Activated naive CD8-positive, alpha-beta T cell treated with anti-CD3 and anti-CD28 coated beads for 36 hours (primary cell): ENCODE measurements at regions not wholly inside any gene's neighbourhood (a gene's known extent, or its start where the extent isn't known, plus 50 kb on each side); places are given as distances from the start of the nearest gene placed in this dataset.

Experiments
- DNase-seq: peaks from one replicate; pipeline ENCODE4 v3.0.0; 2021
- H3K27ac Mint-ChIP-seq: one replicate; pipeline ENCODE4 v1.8.0; 2022; ENCODE audit warnings: mild to moderate bottlenecking, moderate library complexity, mixed read lengths
- H3K27me3 Mint-ChIP-seq: one replicate; pipeline ENCODE4 v1.8.0; 2022; ENCODE audit warnings: mild to moderate bottlenecking, mixed read lengths
- H3K36me3 Mint-ChIP-seq: one replicate; pipeline ENCODE4 v1.8.0; 2021; ENCODE audit warnings: mild to moderate bottlenecking, mixed read lengths
- H3K4me1 Mint-ChIP-seq: one replicate; pipeline ENCODE4 v1.8.0; 2021; ENCODE audit warnings: mixed read lengths
- H3K4me3 Mint-ChIP-seq: one replicate; pipeline ENCODE4 v1.8.0; 2022; ENCODE audit warnings: mild to moderate bottlenecking, moderate library complexity, mixed read lengths
- H3K9me3 Mint-ChIP-seq: one replicate; pipeline ENCODE4 v1.8.0; 2022; ENCODE audit warnings: mixed read lengths

DNA sequence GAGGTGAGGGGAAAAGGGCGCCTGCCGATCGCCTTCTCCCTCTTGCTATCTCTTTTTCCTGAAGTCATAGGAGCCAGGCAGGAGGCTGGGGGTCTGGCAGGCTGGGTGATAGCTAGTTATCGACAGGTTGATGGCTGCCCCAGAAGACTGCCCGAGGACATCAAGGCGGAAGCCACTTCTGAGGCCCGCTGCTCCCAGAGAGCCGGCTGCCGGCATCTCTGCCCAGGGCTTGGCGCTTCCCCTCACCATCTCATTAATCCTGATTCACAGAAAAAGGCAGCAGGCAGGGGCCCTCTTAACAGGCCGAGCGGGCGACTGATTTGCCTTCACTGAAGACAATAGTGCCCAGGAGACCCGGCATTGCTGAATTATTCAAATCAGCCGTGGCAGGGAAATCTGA is 124.2 kb downstream of the MIAT start:
- Mint-ChIP-seq H3K27me3 (no peaks in the 10 kb centered on the region), H3K9me3 (no peaks in the 10 kb centered on the region), H3K4me3 (no peak overlapping the region), H3K36me3 (peaks cover 28% of the 10 kb centered on the region), H3K27ac (no peak overlapping the region), H3K4me1 (peaks cover 18% of the 10 kb centered on the region)
- DNase-seq: no peak

GRCh38 chr22:26783885-26784284 is 126.5 kb downstream of the MIAT start:
- Mint-ChIP-seq H3K4me1 (peaks cover 21% of the 10 kb centered on the region), H3K9me3 (no peaks in the 10 kb centered on the region), H3K27ac (no peak overlapping the region), H3K36me3 (peaks cover 25% of the 10 kb centered on the region), H3K27me3 (no peaks in the 10 kb centered on the region), H3K4me3 (no peak overlapping the region)
- no peak for DNase-seq

- Mint-ChIP-seq H3K9me3 (no peaks in the 10 kb centered on the region), H3K4me1 (peaks cover 21% of the 10 kb centered on the region), H3K36me3 (peaks cover 19% of the 10 kb centered on the region), H3K27ac (no peak overlapping the region), H3K4me3 (no peak overlapping the region), H3K27me3 (no peaks in the 10 kb centered on the region)
- no peak for DNase-seq
These were observed 127.4 kb downstream of the MIAT start for GRCh38 chr22:26784772-26785171.

- no peak for DNase-seq
- Mint-ChIP-seq H3K9me3 (no peaks in the 10 kb centered on the region), H3K4me3 (no peak overlapping the region), H3K36me3 (peaks cover 20% of the 10 kb centered on the region), H3K27ac (peak overlapping the region; percentile 77), H3K27me3 (no peaks in the 10 kb centered on the region), H3K4me1 (peaks cover 21% of the 10 kb centered on the region)
These were observed 128.5 kb downstream of the MIAT start for GRCh38 chr22:26785932-26786331.

DNA sequence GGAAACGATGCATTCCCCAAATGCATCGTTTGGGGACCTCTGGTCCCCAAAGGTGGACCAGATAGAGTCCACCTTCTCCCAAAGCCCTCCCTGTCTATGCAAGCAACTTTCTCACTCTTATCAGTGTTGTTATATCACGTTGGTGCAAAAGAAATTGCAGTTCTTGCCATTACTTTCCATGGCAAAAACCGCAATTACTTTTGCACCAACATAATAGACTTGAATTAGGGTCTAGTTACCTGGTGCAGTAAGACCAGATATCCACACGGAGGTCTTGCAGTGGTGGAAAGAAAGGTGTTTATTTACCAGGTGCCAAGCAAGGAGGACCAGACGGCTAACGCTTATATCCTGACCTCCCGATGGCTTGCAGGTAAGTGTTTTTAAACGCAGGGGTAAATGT is 129.0 kb downstream of the MIAT start:
- Mint-ChIP-seq H3K27me3 (no peaks in the 10 kb centered on the region), H3K36me3 (peaks cover 21% of the 10 kb centered on the region), H3K4me3 (no peak overlapping the region), H3K9me3 (no peaks in the 10 kb centered on the region), H3K4me1 (peaks cover 21% of the 10 kb centered on the region), H3K27ac (no peak overlapping the region)
- no peak for DNase-seq

GRCh38 chr22:26789951-26790350 is 132.6 kb downstream of the MIAT start:
- Mint-ChIP-seq H3K9me3 (no peaks in the 10 kb centered on the region), H3K27ac (no peak overlapping the region), H3K36me3 (peaks cover 27% of the 10 kb centered on the region), H3K27me3 (no peaks in the 10 kb centered on the region), H3K4me1 (peaks cover 20% of the 10 kb centered on the region), H3K4me3 (no peak overlapping the region)
- DNase-seq: no peak

GRCh38 chr22:26792522-26792921 is 135.1 kb downstream of the MIAT start:
- H3K27ac Mint-ChIP-seq: no peak overlapping the region
- H3K9me3 Mint-ChIP-seq: no peaks in the 10 kb centered on the region
- DNase-seq: no peak
- H3K27me3 Mint-ChIP-seq: no peaks in the 10 kb centered on the region
- H3K4me1 Mint-ChIP-seq: no peaks in the 10 kb centered on the region
- peaks cover 25% of the 10 kb centered on the region for H3K36me3 Mint-ChIP-seq
- no peak overlapping the region for H3K4me3 Mint-ChIP-seq

- DNase-seq: no peak
- Mint-ChIP-seq H3K27ac (no peak overlapping the region), H3K4me3 (no peak overlapping the region), H3K9me3 (no peaks in the 10 kb centered on the region), H3K27me3 (no peaks in the 10 kb centered on the region), H3K36me3 (peaks cover 12% of the 10 kb centered on the region), H3K4me1 (no peaks in the 10 kb centered on the region)
These were observed 139.4 kb downstream of the MIAT start for GRCh38 chr22:26796785-26797184.

DNA sequence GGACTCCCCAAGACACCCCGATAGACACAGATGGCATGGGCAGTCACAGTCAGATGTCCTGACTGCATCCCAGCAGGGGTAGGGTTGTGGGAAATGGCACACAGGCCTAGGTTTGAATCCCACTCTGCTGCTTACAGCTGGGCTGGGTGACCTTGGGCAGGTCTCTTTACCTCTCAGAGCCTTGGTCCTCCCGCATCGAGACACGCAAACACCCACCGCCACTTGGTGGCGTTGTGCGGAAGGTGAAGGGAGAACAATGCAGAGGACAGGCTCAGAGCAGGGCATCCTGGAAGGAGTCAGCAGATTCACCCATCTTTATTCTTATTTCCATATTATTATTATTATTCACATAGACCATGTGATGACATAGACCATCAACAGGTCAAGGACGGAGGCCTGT is 140.5 kb downstream of the MIAT start:
- Mint-ChIP-seq H3K4me3 (no peak overlapping the region), H3K27me3 (no peaks in the 10 kb centered on the region), H3K36me3 (peaks cover 10% of the 10 kb centered on the region)

GRCh38 chr22:26798462-26799065 is 141.2 kb downstream of the MIAT start:
- DNase-seq: no peak
- Mint-ChIP-seq H3K4me1 (no peaks in the 10 kb centered on the region), H3K4me3 (no peak overlapping the region), H3K9me3 (no peaks in the 10 kb centered on the region), H3K36me3 (peaks cover 3% of the 10 kb centered on the region), H3K27me3 (no peaks in the 10 kb centered on the region), H3K27ac (no peak overlapping the region)

More for the DNA sequence above, 140.5 kb downstream of the MIAT start:
- no peak overlapping the region for H3K27ac Mint-ChIP-seq
- no peaks in the 10 kb centered on the region for H3K9me3 Mint-ChIP-seq
- DNase-seq: no peak
- H3K4me1 Mint-ChIP-seq: no peaks in the 10 kb centered on the region

- no peaks in the 10 kb centered on the region for H3K9me3 Mint-ChIP-seq
- H3K36me3 Mint-ChIP-seq: no peaks in the 10 kb centered on the region
- H3K4me3 Mint-ChIP-seq: no peak overlapping the region
- no peaks in the 10 kb centered on the region for H3K27me3 Mint-ChIP-seq
- DNase-seq: no peak
- no peaks in the 10 kb centered on the region for H3K4me1 Mint-ChIP-seq
- no peak overlapping the region for H3K27ac Mint-ChIP-seq
These were observed 143.5 kb downstream of the MIAT start for GRCh38 chr22:26800858-26801257.

GRCh38 chr22:26801449-26801848 is 144.1 kb downstream of the MIAT start:
- H3K27ac Mint-ChIP-seq: no peak overlapping the region
- DNase-seq: no peak
- no peaks in the 10 kb centered on the region for H3K27me3 Mint-ChIP-seq

GRCh38 chr22:26804315-26804714 is 146.9 kb downstream of the MIAT start:
- Mint-ChIP-seq H3K9me3 (no peaks in the 10 kb centered on the region), H3K27ac (no peak overlapping the region), H3K4me3 (no peak overlapping the region)

More at GRCh38 chr22:26801449-26801848, 144.1 kb downstream of the MIAT start:
- H3K36me3 Mint-ChIP-seq: no peaks in the 10 kb centered on the region
- H3K4me3 Mint-ChIP-seq: no peak overlapping the region
- no peaks in the 10 kb centered on the region for H3K4me1 Mint-ChIP-seq
- H3K9me3 Mint-ChIP-seq: no peaks in the 10 kb centered on the region

DNA sequence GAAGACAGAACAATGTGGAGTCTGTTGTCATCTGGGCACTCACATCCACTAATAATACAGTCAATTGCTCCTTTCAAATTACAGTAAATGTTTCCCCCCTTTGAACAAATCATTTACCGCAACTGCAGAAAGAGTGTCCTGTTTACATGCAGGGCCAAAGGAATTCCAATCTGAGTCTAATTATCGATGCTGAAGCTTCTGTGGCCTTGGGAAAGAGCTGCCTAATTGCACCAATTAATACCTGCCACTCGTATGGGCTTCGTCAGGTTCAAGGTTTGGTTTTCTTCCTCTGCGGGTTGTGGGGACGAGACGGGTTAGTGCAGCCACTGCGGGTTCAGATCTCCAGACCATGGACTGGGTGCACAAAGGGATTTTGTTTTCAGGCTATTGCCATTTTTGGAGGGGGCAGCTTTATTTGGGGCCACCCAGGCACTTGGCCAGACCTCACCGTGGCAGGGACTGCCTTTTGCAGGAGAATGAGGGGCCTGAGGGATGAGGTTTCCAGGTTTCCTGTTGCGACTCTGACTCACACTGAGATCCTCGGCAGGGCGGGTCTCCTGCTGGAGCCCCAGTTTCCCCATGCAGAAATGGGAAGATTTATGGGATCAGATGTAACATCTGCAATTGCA is 147.6 kb downstream of the MIAT start:
- H3K27me3 Mint-ChIP-seq: no peaks in the 10 kb centered on the region
- no peak overlapping the region for H3K4me3 Mint-ChIP-seq
- H3K27ac Mint-ChIP-seq: no peak overlapping the region
- H3K4me1 Mint-ChIP-seq: no peaks in the 10 kb centered on the region
- H3K36me3 Mint-ChIP-seq: no peaks in the 10 kb centered on the region
- DNase-seq: no peak
- no peaks in the 10 kb centered on the region for H3K9me3 Mint-ChIP-seq

More at GRCh38 chr22:26804315-26804714, 146.9 kb downstream of the MIAT start:
- no peaks in the 10 kb centered on the region for H3K36me3 Mint-ChIP-seq
- no peaks in the 10 kb centered on the region for H3K4me1 Mint-ChIP-seq
- no peak for DNase-seq
- H3K27me3 Mint-ChIP-seq: no peaks in the 10 kb centered on the region

- no peaks in the 10 kb centered on the region for H3K36me3 Mint-ChIP-seq
- no peaks in the 10 kb centered on the region for H3K27me3 Mint-ChIP-seq
- H3K9me3 Mint-ChIP-seq: no peaks in the 10 kb centered on the region
- no peak overlapping the region for H3K4me3 Mint-ChIP-seq
- no peak for DNase-seq
- H3K4me1 Mint-ChIP-seq: no peaks in the 10 kb centered on the region
- no peak overlapping the region for H3K27ac Mint-ChIP-seq
These were observed 149.2 kb downstream of the MIAT start for GRCh38 chr22:26806445-26807175.

DNA sequence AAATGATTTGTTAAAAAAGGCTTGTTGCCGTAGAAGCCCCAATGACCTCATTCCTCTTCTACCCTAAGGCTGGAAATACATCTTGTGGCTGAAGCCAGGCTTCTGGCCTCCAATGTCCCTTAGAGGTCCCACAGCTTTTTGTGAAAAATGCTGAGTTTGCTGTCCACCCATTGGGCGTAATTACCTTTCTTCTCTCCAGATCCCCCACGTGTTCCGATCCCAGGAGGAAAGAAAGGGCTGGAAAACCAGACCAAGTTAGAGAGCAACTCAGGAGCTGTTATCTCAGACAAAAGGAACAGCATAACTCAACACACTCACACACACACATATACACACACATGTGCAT is 154.2 kb downstream of the MIAT start:
- Mint-ChIP-seq H3K4me3 (no peak overlapping the region), H3K27me3 (no peaks in the 10 kb centered on the region), H3K36me3 (no peaks in the 10 kb centered on the region), H3K9me3 (no peaks in the 10 kb centered on the region), H3K4me1 (no peaks in the 10 kb centered on the region), H3K27ac (no peak overlapping the region)
- no peak for DNase-seq
